ENCODE measurements at regions not wholly inside any gene's neighbourhood (a gene's known extent, or its start where the extent isn't known, plus 50 kb on each side); places are given as distances from the start of the nearest gene placed in this dataset.

DNA sequence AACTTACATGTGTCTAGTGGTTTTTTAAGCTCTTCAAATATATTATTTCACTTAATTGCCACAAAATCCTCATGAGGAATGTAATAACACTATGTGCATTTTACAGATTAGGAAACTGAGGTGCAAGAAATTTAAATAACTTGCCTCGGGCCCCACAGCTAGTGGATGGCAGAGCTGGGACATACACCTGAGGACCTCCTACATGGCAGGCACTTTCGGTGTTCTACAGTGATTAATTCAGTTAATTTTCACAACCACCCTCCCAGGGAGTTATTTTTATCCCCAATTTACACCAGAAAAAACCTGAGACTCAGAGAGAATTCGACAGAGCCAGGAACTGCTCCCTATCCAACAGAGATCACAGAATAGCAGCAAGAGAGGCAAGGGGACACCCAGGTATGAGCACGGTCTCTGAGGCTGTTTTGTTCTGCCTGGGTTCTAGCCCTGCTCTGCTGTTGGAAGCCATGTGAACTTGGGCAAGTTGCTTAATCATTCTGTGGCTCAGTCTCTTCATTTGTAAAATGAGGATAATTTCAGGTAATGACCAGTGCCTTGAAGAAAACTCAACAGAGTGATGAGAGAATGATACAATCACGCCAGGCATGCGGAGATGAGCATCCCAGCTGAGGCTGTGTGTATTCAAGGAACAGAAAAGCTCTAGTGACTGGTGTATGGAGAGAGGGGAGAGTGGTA, 82.3 kb downstream of the MYCN start:
- H3K36me3 ChIP-seq (ENCODE audit: low read length), result no peaks in the 10 kb centered on the region
- H3K9ac ChIP-seq (ENCODE audit: low read length), result no peak overlapping the region
- H2AFZ ChIP-seq (ENCODE audit: low read depth, low read length, severe bottlenecking), result no peak overlapping the region
- no peak overlapping the region for H3K27ac ChIP-seq (ENCODE audit: low read depth, low read length)
- no peak overlapping the region for H3K4me2 ChIP-seq (ENCODE audit: low read depth, low read length, poor library complexity, severe bottlenecking)
- H3K4me3 ChIP-seq (ENCODE audit: insufficient read depth, low read length, poor library complexity, severe bottlenecking), result no peak overlapping the region
- H3K9me3 ChIP-seq (ENCODE audit: insufficient read depth, low read length), result no peaks in the 10 kb centered on the region
- no peaks in the 10 kb centered on the region for H3K9me2 ChIP-seq (replicated peaks; ENCODE audit: insufficient read depth, low read length)
- H3K27me3 ChIP-seq (ENCODE audit: low read length), result no peaks in the 10 kb centered on the region; the same call in 1 of the 2 replicates
- H3F3A ChIP-seq (ENCODE audit: insufficient read depth), result no peaks in the 10 kb centered on the region
- no peaks in the 10 kb centered on the region for H4K20me1 ChIP-seq (ENCODE audit: low read depth, low read length)
- H3K79me2 ChIP-seq (ENCODE audit: insufficient read depth, low read length), result no peaks in the 10 kb centered on the region
- TF ChIP-seq, protein P1, sequence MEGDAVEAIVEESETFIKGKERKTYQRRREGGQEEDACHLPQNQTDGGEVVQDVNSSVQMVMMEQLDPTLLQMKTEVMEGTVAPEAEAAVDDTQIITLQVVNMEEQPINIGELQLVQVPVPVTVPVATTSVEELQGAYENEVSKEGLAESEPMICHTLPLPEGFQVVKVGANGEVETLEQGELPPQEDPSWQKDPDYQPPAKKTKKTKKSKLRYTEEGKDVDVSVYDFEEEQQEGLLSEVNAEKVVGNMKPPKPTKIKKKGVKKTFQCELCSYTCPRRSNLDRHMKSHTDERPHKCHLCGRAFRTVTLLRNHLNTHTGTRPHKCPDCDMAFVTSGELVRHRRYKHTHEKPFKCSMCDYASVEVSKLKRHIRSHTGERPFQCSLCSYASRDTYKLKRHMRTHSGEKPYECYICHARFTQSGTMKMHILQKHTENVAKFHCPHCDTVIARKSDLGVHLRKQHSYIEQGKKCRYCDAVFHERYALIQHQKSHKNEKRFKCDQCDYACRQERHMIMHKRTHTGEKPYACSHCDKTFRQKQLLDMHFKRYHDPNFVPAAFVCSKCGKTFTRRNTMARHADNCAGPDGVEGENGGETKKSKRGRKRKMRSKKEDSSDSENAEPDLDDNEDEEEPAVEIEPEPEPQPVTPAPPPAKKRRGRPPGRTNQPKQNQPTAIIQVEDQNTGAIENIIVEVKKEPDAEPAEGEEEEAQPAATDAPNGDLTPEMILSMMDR (IDR thresholded peaks at IDR 0.05; ENCODE audit: insufficient read depth, low read length, poor library complexity, severe bottlenecking), result no peak
- TF ChIP-seq EZH2phosphoT487 (conservative IDR thresholded peaks at IDR 0.05; ENCODE audit: low read length), result no peak

DNA sequence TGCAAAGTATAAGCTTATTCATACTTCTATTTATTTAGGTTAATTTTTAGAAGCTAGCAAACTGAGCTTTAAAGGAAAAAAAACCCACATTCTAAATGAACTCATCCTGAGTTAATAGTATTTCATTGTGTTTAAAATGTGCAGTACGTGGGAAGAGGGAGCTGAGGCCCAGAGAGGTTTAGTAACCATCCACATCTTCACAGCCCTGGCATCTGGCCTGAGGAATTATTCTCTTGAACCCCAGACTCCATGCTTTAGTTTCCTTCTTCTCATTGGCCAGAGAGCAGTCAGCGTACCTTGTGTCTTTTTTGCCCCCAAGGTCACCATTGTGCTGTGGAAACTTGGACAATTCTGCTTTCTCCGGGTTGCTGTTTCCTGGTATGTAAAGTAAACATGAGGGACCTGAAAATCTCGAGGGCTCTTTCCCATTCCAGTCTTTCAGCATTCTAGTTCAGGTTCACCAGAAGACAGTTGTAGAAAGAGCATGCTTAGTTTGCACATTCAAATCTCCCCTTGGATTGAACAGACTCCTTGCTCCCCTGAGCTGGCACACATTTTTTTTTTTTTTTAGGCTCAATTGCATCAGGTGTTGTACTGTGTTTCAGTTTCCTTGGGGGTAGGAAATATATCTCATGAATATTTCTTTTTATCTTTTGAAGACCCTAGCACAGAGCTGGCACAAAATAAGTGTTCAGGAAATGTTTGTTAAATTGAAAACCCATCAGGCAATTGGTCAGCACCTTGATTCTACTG, 81.4 kb downstream of the MYCN start:
- H3K27ac ChIP-seq (ENCODE audit: low read depth, low read length), result no peak overlapping the region
- no peak overlapping the region for H3K4me2 ChIP-seq (ENCODE audit: low read depth, low read length, poor library complexity, severe bottlenecking)
- no peaks in the 10 kb centered on the region for H3F3A ChIP-seq (ENCODE audit: insufficient read depth)
- H3K36me3 ChIP-seq (ENCODE audit: low read length), result no peaks in the 10 kb centered on the region
- H4K20me1 ChIP-seq (ENCODE audit: low read depth, low read length), result no peaks in the 10 kb centered on the region
- no peak overlapping the region for H3K4me3 ChIP-seq (ENCODE audit: insufficient read depth, low read length, poor library complexity, severe bottlenecking)
- no peak overlapping the region for H2AFZ ChIP-seq (ENCODE audit: low read depth, low read length, severe bottlenecking)
- TF ChIP-seq, protein P1 (IDR thresholded peaks at IDR 0.05; ENCODE audit: insufficient read depth, low read length, poor library complexity, severe bottlenecking), result no peak
- TF ChIP-seq EZH2phosphoT487 (conservative IDR thresholded peaks at IDR 0.05; ENCODE audit: low read length), result no peak
- H3K27me3 ChIP-seq (ENCODE audit: low read length), result no peaks in the 10 kb centered on the region; the same call in 1 of the 2 replicates
- no peaks in the 10 kb centered on the region for H3K9me2 ChIP-seq (replicated peaks; ENCODE audit: insufficient read depth, low read length)
- H3K79me2 ChIP-seq (ENCODE audit: insufficient read depth, low read length), result no peaks in the 10 kb centered on the region
- H3K9me3 ChIP-seq (ENCODE audit: insufficient read depth, low read length), result no peaks in the 10 kb centered on the region
- H3K9ac ChIP-seq (ENCODE audit: low read length), result no peak overlapping the region

DNA sequence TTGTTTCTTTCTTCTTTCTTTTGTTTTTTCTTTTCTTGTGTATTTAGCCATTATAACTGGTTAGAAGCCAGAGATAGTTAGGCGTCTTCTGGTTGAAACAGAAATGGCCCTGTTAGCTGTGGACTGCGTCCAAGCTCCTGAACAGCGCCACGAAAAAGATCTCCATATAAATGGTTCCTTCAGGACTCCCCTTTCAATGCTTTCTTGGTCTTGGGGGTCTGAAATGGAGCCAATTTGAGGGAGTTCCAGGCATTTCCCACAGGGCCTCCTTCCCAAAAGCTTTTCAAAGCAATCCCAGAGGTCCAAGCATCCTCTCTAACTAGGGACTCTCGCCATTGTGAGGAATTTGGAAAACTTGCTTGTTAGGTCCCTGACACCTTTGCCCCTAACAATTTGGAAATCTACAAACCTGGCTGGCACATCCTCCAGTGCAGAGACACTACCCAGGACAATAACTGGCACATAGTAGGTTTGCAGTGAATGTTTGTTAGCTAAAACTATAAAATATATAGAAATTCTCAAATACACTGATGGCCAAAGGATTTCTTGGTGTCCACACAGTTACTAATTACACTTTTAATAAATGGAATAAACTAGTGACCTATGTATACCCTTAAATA, 80.1 kb downstream of the MYCN start:
- no peaks in the 10 kb centered on the region for H3K9me2 ChIP-seq (replicated peaks; ENCODE audit: insufficient read depth, low read length)
- no peaks in the 10 kb centered on the region for H3F3A ChIP-seq (ENCODE audit: insufficient read depth)
- H3K27me3 ChIP-seq (ENCODE audit: low read length), result no peaks in the 10 kb centered on the region; the same call in 1 of the 2 replicates
- H3K36me3 ChIP-seq (ENCODE audit: low read length), result no peaks in the 10 kb centered on the region
- no peak overlapping the region for H3K27ac ChIP-seq (ENCODE audit: low read depth, low read length)
- H2AFZ ChIP-seq (ENCODE audit: low read depth, low read length, severe bottlenecking), result no peak overlapping the region
- H3K4me3 ChIP-seq (ENCODE audit: insufficient read depth, low read length, poor library complexity, severe bottlenecking), result no peak overlapping the region
- H4K20me1 ChIP-seq (ENCODE audit: low read depth, low read length), result no peaks in the 10 kb centered on the region
- no peaks in the 10 kb centered on the region for H3K9me3 ChIP-seq (ENCODE audit: insufficient read depth, low read length)
- H3K79me2 ChIP-seq (ENCODE audit: insufficient read depth, low read length), result no peaks in the 10 kb centered on the region
- no peak overlapping the region for H3K9ac ChIP-seq (ENCODE audit: low read length)
- TF ChIP-seq EZH2phosphoT487 (conservative IDR thresholded peaks at IDR 0.05; ENCODE audit: low read length), result no peak
- TF ChIP-seq, protein P1 (IDR thresholded peaks at IDR 0.05; ENCODE audit: insufficient read depth, low read length, poor library complexity, severe bottlenecking), result no peak
- H3K4me2 ChIP-seq (ENCODE audit: low read depth, low read length, poor library complexity, severe bottlenecking), result no peak overlapping the region
